H1 (cell line): ENCODE measurements at regions not wholly inside any gene's neighbourhood (a gene's known extent, or its start where the extent isn't known, plus 50 kb on each side); places are given as distances from the start of the nearest gene placed in this dataset.

Experiments
- BCL11A ChIP-seq, 2 experiments: IDR thresholded peaks; one replicate each; pipeline ENCODE4 v1.6.1; 2011; ENCODE audit warnings: low read depth in 2 of 2, low read length in 2 of 2, mild to moderate bottlenecking in 2 of 2
- CTCF ChIP-seq, 3 experiments: IDR thresholded peaks; 1 replicate in 2 of 3; 2 replicates in 1 of 3; pipeline versions ENCODE4 v1.5.1 to v1.6.1; 2011; ENCODE audit warnings: low read length in 3 of 3, mild to moderate bottlenecking in 3 of 3, inconsistent platforms in 2 of 3, low read depth in 1 of 3, moderate library complexity in 1 of 3; ENCODE audit not compliant: insufficient read depth in 1 of 3; ENCODE audit errors: control extremely low read depth in 1 of 3
- FOSL1 ChIP-seq: IDR thresholded peaks from 2 replicates; pipeline ENCODE4 v1.6.1; 2011; ENCODE audit warnings: mild to moderate bottlenecking, low read depth, low read length, moderate library complexity; ENCODE audit not compliant: insufficient read depth
- KDM5A ChIP-seq: fragments of 200-600 bp; IDR thresholded peaks from 2 replicates; pipeline ENCODE4 v1.7.1; 2012; ENCODE audit warnings: mild to moderate bottlenecking, low read length, inconsistent platforms, mixed read lengths
- POLR2A ChIP-seq, 2 experiments: IDR thresholded peaks; 1 replicate in 1 of 2; 2 replicates in 1 of 2; pipeline ENCODE4 v1.6.1; 2011; ENCODE audit warnings: low read depth in 2 of 2, low read length in 2 of 2, mild to moderate bottlenecking in 2 of 2; ENCODE audit errors: control extremely low read depth in 1 of 2
- RAD21 ChIP-seq, 2 experiments: IDR thresholded peaks in 1 of 2; conservative IDR thresholded peaks in 1 of 2; 2 replicates each; pipeline ENCODE4 v1.6.1; 2011; ENCODE audit warnings: low read depth in 2 of 2, low read length in 2 of 2, improper control_type of control experiment in 1 of 2, inconsistent platforms in 1 of 2, mild to moderate bottlenecking in 1 of 2, moderate library complexity in 1 of 2
- SRF ChIP-seq: IDR thresholded peaks from 2 replicates; pipeline ENCODE4 v1.6.1; 2011; ENCODE audit warnings: mild to moderate bottlenecking, low read depth, low read length, moderate library complexity

GRCh38 chr11:133649040-133649439, 116.7 kb upstream of the OPCML start (continued):
- TF ChIP-seq CTCF (IDR thresholded peaks at IDR 0.05; ENCODE audit: control extremely low read depth in 1 of 3, insufficient read depth in 1 of 3, low read depth in 1 of 3, low read length in 3 of 3) (no peak), KDM5A (no peak), RAD21 (IDR thresholded peaks at IDR 0.05 in 1 of 2, conservative IDR thresholded peaks at IDR 0.05 in 1 of 2; ENCODE audit: low read depth in 2 of 2, low read length in 2 of 2) (no peak), POLR2A (IDR thresholded peaks at IDR 0.05; ENCODE audit: control extremely low read depth in 1 of 2, low read depth in 2 of 2, low read length in 2 of 2) (no peak), BCL11A (IDR thresholded peaks at IDR 0.05; ENCODE audit: low read depth in 2 of 2, low read length in 2 of 2) (no peak), FOSL1 (no peak), SRF (no peak)
